ENCODE measurements at regions not wholly inside any gene's neighbourhood (a gene's known extent, or its start where the extent isn't known, plus 50 kb on each side); places are given as distances from the start of the nearest gene placed in this dataset.
"Not testable (repeated sequence)": the region's sequence is repeated elsewhere in the genome, so short reads cannot be mapped to it uniquely, and the experiment has no call there.

- no peak for TF ChIP-seq CTCF (IDR thresholded peaks at IDR 0.05; ENCODE audit: extremely low read depth, missing control alignments)
- no peak for DNase-seq (ENCODE audit: low spot score)
These were observed 238.8 kb downstream of the TTC6 start for GRCh38 chr14:37834275-37834674.

GRCh38 chr14:37838778-37839177 is 243.3 kb downstream of the TTC6 start:
- not testable (repeated sequence) for DNase-seq (ENCODE audit: low spot score)

- DNase-seq (ENCODE audit: low spot score) = not testable (repeated sequence)
These were observed 245.6 kb downstream of the TTC6 start for GRCh38 chr14:37841039-37841438.

- TF ChIP-seq CTCF (IDR thresholded peaks at IDR 0.05; ENCODE audit: extremely low read depth, missing control alignments) = no peak
- no peak for DNase-seq (ENCODE audit: low spot score)
These were observed 246.7 kb downstream of the TTC6 start for GRCh38 chr14:37842106-37842505.

GRCh38 chr14:37843954-37844607 is 248.7 kb downstream of the TTC6 start:
- TF ChIP-seq CTCF (IDR thresholded peaks at IDR 0.05; ENCODE audit: extremely low read depth, missing control alignments) = no peak
- no peak for DNase-seq (ENCODE audit: low spot score)

- no peak for DNase-seq (ENCODE audit: low spot score)
- no peak for TF ChIP-seq CTCF (IDR thresholded peaks at IDR 0.05; ENCODE audit: extremely low read depth, missing control alignments)
These were observed 249.2 kb downstream of the TTC6 start for GRCh38 chr14:37844614-37845013.

- DNase-seq (ENCODE audit: low spot score) = no peak
- no peak for TF ChIP-seq CTCF (IDR thresholded peaks at IDR 0.05; ENCODE audit: extremely low read depth, missing control alignments)
These were observed 253.7 kb downstream of the TTC6 start for GRCh38 chr14:37848985-37849621.

GRCh38 chr14:37851054-37851453 is 255.6 kb downstream of the TTC6 start:
- TF ChIP-seq CTCF (IDR thresholded peaks at IDR 0.05; ENCODE audit: extremely low read depth, missing control alignments) = no peak
- no peak for DNase-seq (ENCODE audit: low spot score)

Measured in GM20000 (cell line).